Renal cortex interstitium (tissue), 11 donors: ENCODE measurements at regions not wholly inside any gene's neighbourhood (a gene's known extent, or its start where the extent isn't known, plus 50 kb on each side); places are given as distances from the start of the nearest gene placed in this dataset.
"Not testable (repeated sequence)": the region's sequence is repeated elsewhere in the genome, so short reads cannot be mapped to it uniquely, and the experiment has no call there.

Experiments used
- DNase-seq, 11 donors: peaks; one replicate each; pipeline ENCODE4 v3.0.0-alpha.2; 2013; ENCODE audit warnings: low read depth in 9 of 11, low spot score in 4 of 11; ENCODE audit errors: extremely low read depth in 1 of 11

DNA sequence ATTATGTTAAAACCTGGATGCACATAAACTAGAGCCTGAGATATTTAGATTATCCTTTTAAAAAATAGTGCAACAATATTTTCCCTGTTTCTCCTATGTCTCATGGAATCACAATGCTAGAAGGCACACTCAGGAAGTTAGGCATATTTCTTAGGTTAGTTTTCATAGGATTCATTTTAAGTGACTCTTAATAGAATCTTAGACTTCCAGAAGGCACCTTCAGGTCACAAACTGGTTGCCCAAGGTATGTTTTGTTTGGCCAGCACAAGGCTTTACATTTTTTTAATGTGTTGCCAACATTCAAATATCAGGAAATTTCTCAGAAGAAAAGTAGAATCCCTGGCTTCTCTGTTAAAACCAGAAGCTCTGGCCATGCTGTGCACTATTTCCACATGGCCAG, 129.3 kb downstream of the LNPK start:
- DNase-seq, result no peak

DNA sequence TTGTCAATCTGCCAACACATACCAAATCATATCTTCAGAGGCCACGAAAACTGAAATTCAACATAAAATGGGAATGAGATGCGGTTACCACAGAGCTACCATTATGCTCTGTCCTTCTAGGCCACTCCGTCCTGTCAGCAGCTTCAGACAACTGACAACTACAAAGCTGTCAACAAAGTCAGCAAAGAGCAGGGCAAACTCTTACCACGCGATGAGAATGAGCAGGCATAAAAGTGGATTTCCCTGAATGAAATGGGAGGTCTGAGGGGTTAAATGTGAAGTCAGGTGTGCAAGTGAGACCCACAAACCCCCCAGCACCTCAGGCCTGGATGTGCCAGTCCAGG, 130.1 kb downstream of the LNPK start:
- no peak for DNase-seq

DNA sequence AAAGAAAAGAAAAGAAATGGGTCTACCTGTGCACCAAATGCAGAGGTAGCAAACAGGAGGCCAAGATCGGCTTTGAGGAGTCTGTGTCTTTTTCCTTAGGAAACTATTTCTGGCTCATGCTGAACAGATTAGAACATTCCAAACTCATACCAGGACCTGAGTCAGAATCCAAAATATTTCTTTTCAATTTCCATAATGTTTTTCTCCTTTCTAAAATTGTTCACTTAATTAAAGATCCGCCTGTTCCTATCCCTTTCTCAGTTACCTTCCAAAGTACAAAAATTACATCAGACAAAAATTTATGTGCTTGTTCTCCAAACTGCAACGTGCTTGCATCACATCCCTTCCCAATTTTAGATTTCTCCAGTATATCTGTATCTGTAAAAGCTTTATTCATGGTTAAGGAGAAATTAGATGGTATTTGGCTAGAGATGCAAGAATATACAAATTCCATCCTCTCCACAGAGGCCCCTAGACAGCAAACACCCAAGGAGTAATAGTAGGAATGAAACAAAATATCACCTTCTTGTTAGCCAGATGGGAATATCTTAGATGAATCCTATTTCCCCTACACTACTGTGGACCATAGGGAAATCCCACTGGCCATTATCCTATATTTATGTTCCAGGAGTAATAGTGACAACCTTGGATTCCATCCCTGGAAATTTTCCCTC, 130.6 kb downstream of the LNPK start:
- DNase-seq, result no peak

DNA sequence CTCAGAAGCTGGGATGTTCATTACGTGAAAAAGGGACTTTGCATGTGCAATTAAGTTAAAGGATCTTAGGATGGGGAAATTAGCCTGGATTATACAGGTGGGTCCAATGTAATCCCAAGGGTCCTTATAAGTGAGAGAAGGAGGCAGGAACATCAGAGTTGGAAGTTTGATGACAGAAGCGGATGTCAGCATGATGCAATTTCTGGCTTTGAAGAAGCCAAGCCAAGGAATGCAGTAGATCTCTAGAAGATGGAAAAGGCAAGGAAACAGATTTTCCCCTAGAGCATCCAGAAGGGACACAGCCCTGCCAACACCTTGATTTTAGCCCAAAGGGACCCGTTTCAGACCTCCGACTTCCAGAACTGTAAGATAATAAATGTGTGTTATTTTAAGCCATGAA, 136.4 kb downstream of the LNPK start:
- DNase-seq, result no peak

DNA sequence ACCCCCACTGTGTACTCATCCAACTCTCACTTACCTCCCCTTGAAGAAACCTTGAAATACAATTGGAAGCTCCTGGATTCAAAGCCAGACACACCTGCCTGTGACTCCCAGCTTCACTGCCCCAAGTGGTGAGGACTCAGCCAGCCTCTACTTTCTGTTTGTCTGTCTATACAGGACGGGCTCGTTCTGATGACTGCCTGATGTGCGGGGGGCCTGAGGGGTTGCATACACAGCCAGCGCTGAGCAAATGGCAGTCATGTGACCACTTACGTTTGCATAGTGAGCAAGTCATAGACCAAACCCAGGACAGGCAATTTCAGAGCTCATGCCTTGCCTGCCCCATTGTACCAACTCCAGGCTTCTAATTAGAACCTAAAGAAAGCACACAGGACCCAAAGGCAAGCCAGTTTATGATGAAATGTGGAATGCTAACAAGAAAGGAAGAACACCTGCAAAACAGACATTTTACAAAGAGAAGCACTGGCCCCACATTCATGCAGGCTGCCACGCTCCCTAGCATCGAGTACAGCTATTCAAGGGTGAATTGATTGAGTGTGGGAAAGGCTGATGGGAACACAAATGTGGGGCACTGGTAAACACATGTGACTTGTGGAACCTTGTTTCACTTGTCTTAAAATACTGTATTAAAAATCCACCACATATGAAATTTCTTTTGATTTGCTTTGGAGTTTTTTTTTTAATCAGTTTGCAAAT, 137.8 kb downstream of the LNPK start:
- no peak for DNase-seq

DNA sequence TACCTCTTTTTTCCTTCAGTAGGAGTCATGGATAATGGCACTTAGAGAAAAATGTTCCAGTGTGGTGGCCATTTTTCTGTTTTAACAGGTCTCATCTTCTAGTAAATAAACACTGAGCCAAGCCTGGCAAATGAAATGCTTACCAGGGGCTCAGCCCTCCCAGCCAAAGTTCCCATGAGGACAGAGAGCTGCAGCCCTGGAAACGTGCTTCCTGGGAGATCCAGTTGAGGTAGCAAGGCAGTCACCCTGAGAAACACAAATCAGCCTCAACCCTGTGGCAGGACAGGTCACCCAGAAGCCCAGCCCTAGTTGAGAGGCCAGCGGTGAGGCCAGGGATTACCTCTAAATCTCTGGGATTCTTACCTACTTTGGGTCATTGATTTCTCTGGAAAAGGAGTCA, 140.1 kb downstream of the LNPK start:
- no peak for DNase-seq

DNA sequence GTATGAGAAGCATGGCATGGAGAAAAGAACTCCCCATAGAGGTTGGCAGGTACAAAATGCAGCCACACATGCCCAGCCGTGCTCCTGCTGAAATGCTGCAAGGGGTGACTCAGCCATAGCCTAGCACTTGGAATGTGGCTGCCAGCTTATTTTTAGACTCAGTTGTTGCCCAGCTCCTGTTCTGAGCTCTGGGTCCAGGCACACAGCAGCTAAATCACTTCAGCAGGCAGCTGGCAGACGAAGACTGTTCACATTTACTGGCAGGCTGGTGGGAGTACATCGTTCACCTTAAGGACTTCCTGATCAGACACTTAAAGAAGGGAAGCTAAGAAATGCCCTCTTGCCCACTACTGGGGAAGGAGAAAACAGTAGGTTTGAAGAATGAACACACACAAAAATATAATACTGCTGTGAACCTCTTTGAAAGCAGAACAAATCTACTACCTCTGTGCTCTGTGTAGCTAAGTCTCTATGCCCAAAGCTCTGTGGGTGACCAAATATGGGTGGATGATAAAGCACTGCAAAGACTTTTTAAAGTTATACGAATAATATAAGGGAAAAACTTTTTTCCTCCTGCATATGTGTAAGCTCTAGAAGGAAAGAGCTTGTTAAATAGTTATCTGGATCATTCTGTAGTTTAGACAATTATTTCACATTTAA, 146.1 kb downstream of the LNPK start:
- no peak for DNase-seq

DNA sequence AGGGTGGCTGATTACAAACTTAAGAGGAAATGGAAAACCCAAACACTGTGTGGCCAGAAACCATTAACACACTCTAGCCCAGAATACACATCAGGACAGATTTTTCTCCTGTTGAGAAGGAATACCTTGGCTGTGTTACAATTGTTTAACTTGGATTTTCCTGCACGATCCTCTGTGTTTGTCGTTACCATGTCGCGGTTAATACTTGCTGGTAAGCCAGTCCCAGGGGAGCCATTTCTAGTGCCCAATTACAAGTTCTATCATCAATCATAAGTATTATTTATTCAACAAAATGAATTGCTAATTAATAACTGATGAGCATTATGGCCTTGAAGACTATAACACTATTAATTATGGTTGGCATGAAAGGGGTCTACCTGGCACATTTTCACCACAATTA, 146.8 kb downstream of the LNPK start:
- DNase-seq, result no peak

DNA sequence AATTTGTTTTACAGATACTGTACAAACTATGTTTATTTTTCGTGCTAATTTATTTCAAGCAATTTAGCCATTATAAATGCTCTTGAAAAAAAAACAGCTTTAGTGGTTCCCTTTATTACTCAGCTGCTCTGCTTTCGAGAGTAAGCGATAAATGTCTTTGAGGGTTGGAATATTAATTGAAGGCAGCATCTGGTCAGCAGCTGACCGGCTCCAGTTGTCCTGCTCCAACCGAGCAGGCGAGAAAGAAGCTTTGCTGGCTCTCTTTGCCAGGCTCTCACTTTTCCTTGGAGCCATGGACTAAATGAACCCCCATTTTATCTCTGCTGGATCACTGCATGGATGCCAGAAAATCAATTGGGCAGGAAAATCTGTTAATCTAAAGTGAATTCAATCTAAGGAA, 147.4 kb downstream of the LNPK start:
- DNase-seq, result peak in 7 of 11 donors; percentile 16 to 56 (median 40)

DNA sequence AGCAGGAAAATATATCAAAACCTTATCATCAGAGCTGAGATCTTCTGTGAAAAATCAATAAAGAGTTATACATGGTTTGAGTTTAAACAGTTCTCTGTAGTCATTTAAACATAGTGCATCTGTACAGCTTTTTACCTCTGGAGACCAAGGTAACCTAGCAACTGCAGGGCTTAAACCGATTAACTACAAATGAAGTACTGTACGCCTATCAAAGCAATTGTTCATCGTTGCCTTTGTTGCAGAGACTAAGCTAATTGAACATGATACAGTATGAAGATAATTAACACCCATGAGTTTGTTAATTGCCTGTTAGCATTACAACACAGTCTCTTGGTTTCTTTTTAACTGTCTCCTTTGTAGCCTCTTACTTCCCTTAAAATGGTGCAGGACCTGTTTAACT, 147.9 kb downstream of the LNPK start:
- DNase-seq, result no peak

DNA sequence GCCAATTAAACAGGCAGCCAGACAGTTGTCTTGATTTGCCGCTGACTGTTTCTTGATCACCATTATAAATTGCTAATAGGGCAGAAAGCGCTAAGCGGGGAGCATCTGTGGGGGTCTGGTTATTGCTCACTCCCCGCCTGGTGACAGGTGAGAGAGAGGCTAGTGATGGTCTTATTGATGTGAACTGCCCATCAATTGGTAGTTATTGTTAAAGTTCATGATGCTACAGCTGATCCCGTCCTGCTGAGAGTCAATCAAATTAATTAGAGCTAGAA, 148.5 kb downstream of the LNPK start:
- DNase-seq, result no peak

DNA sequence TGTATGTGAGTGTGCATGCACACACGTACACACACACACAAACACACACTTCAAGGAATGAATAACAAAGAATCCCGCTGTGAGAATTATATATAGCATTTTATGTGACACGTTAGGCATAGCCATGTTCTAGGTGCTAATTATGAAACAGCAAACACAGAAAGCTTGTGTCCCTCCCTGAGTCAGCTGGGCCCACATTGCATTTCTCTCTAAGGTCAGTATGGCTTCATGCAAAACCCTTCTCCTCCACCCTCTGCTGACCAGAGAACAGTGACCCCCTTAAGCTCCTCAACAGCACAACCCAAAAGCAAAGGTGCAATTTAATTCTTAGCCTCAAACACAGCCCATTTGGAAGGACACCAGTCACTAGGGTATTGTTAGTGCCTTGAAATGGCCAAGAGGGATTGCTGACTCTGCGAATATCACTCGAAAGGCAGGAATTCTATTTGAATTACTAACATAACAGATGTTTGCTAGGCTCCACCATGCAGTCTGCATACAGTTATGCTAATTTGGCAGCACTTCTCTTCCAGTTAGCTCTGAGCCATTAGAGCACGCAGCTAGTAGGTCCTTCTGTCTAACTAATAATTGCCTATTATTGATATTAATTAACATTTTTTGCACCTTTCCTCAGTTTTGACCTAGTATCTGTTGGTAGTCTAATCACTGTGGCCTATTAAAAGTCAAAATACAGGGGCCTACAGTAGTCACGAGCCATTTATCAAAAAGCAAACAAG, 149.0 kb downstream of the LNPK start:
- DNase-seq, result no peak

DNA sequence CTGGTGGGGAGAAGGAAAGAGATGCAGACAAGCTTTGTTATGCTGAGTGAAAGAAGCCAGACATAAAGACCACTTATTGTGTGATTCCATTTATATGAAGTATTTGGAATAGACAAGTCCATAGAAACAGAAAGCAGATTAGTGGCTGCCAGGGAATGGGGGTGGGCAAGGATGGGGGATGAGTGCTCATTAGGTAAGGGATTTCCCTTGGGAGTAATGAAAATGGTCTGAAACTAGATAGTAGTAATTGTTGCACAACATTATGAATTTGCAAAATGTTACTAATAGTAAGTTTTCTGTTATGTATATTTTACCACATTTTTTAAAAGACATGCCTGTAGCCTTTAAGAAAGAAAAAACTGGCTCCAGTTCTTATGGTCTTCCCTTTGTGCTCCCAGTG, 154.9 kb downstream of the LNPK start:
- DNase-seq, result no peak

DNA sequence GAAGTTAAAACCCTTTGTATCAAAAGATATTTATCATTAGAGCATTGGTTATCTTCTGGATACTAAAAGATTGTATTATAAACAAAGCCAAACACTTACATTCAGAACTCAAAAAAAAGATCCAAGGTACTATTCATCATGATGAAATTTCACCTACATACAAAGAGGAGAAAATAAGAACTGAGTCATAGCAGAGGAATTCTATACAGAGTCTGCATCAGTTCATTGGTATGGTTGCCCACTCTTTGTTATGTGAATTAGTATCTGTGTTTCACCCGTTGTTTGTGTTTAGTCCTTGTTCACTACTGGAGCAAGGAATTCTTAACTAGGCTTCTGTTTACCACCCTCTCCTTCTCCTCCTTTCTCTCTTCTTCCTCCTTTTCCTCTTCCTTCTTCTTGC, 157.9 kb downstream of the LNPK start:
- DNase-seq, result no peak

DNA sequence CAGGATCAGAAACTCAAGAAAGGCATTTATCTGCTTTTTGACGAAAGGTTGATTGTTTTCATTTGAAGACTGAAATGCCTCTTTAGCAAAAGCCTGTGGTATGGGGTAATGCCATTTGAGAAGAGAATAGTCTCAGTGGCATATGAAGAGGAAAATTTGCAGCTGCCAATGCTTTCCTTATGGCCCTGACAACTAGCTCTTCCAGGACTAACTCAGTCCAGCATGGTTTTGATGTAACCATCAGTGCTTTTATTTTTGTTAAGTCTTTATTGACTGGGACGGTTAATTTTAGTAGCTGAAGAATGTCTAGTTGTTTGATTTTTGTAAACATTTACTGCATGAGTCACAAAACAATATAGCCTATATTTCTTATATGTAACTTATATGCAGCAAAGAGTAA, 158.4 kb downstream of the LNPK start:
- no peak for DNase-seq

DNA sequence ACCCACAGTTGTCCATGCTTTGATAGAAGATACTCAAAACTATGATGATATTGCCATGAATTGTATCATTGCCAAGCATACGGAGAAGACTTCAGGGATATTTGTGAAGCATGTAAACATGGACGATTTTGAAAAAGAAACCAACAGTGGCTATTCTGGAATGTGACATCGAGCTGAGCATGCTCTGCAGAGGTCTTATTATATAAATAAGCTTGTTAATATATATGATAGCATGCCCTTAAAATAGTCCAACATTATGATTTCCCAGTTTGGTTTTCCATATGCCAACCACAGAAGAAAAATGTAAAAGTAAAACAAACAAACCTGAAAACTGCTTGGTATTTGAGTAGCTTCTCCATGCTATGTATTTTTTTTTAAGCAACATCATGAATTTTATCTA, 159.1 kb downstream of the LNPK start:
- DNase-seq, result no peak

DNA sequence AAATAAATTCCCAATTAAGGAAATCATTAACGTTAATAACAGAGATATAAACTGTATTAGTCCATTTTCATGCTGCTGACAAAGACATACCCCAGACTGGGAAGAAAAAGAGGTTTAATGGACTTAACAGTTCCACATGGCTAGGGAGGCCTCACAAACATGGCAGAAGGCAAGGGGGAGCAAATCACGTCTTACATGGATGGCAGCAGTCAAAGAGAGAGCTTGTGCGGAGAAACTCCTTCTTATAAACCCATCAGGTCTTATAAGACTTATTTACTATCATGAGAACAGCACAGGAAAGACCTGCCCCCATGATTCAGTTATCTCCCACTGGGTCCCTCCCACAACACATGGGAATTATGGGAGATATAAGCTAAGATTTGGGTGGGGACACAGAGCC, 161.3 kb downstream of the LNPK start:
- DNase-seq, result not testable (repeated sequence)

DNA sequence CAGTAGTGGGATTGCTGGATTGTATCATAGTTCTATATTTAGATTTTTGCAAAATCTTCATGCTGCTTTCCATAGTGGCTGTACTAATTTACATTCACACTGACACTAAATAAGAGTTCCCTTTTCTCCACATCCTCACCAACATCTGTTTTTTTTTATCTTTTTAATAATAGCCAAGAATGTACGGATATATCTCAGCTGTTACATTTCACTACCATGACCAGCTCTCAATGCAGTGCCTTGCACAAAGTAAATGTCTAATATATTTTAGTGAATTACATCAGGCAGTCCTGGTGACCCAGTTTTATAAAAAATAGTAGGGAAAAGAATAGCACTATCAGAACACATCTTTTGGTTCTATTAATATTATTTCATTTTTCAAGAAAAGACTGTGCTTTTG, 161.8 kb downstream of the LNPK start:
- peak in 6 of 11 donors; percentile 16 to 45 (median 32) for DNase-seq

DNA sequence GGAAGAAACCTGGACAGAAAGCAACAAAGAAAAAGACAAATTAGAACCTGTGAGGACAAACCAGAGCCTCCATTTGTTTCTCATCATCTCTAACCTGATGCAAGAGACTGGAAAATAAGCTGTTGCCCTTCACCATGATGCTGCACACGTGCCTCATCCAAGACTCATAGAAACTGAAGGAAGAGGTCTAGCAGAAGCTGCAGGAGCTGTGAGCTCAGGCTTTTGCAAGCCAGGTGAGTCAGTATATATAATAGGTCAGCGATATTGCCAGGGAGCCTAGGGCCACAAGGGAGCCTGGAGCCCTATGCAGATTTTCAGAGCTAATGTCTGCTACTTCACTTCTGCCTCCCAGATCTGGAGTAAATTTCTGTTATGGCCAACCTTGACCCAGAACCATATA, 163.1 kb downstream of the LNPK start:
- DNase-seq, result no peak

DNA sequence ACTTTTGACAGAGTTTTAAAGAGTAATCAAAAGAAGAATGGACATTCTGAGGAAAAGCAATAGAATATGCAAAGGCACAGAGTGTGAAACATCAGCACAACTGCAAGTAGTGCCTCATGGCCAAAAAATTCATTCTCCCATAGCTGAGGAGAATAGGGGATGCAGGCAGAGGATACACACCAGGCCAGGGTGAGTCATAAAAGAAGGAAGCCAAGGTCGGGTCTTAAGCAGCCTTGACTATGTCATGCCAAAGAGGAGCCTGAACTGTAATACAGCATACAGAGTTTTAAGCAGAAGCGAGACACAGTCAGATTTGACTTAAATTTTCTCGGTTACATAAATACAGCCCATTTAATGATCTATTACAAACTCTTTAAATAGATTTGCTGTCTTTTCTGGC, 165.0 kb downstream of the LNPK start:
- DNase-seq, result no peak
